GM19043 (cell line): ENCODE measurements at regions not wholly inside any gene's neighbourhood (a gene's known extent, or its start where the extent isn't known, plus 50 kb on each side); places are given as distances from the start of the nearest gene placed in this dataset.
"Not testable (repeated sequence)": the region's sequence is repeated elsewhere in the genome, so short reads cannot be mapped to it uniquely, and the experiment has no call there.

ENCODE experiments used
- ATAC-seq: cut with Tn5 transposase; IDR thresholded peaks from one replicate; pipeline ENCODE4 v1.9.1; 2021; ENCODE audit warnings: low read depth; ENCODE audit not compliant: unreplicated experiment

DNA sequence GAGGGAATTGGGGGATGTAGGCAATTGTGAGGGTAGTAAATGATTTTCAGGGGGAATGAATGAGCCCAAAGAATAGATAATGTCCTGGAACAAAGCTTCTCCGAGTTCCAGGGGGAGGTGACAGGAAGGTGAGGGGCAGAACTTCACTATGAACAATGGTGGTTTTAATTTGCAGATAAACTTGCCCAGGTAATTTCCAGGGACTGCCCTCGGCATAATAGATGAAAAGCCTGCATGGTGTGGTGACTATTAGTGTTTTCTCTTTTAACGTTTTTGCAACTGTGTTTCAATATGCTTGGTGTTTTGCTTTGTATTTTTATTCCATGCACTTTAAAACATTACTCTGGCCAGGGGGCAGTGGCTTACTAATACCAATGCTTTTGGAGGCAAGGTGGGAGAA is 325.2 kb upstream of the RGS6 start:
- ATAC-seq: no peak

DNA sequence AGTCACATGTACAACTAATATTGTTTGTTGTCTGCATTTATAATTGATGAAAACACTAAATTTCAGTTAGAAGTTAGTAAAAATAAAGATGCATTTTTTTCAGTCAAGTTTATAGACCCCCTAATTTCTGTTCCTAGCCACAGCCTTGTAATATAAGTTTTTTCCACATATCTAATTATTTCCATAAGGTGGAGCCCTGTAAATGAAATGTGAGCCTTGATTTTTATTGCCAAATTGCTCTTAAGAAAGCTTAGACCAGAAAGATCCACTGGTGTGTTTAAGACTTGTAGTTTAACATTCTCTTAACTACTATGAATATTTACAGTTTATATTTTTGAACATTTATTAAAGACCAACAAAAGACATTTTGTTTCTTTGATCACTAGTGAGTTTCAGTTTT is 322.1 kb upstream of the RGS6 start:
- ATAC-seq: no peak

DNA sequence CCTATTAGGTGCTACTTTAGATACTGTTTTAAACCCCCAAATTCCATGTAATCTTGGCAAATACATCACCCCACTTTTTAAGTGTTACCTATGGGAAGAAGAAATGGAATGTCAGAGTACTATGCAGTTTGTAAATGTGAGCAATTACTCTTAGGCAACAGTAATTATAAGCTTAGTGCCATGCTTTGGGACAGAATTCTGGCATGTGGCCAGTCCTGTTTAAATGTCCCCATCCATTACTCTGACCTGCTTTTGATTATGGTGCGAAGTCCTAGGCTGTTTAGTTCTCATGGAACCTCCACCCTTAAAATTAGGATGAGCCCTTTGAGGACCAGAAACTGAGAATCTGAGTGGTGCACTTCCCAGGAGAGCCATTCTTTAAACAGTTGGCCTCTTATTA is 321.4 kb upstream of the RGS6 start:
- no peak for ATAC-seq

DNA sequence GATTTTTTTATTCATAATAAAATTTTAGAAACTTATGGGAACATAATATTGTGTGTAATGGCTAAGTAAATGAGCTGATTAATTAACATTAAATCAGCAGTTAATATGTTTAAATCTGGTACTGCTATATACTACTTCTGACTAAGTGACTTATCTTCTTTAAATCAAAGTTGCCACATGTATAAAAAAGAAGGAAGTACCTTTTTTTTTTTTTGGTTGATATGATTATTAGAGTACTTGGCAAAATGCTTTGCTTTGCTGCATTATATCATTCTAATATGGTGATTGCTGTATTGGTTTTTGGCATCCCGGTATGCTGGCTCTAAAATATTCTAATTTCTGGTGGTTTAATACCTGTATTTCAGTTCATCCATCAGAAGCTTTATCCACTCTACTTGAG is 319.1 kb upstream of the RGS6 start:
- no peak for ATAC-seq

DNA sequence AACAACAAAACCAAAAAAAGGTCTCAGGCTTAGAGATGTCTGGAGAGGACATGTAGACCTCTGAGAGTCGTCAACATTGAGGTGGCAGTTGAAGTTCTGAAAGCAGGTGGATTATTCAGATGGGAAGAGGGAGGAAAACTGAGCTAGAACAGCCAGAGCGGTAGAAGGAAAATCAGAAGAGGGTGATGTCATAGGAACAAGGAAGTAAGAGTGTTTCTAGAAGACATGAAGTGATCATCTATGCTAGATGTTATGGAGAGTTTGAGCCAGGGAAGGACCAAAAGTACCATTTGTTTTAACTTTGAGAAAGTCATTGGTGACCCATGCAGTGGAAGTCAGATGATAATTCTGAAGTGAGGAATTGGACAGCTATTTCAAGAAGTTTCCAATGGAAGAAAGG is 316.2 kb upstream of the RGS6 start:
- no peak for ATAC-seq

DNA sequence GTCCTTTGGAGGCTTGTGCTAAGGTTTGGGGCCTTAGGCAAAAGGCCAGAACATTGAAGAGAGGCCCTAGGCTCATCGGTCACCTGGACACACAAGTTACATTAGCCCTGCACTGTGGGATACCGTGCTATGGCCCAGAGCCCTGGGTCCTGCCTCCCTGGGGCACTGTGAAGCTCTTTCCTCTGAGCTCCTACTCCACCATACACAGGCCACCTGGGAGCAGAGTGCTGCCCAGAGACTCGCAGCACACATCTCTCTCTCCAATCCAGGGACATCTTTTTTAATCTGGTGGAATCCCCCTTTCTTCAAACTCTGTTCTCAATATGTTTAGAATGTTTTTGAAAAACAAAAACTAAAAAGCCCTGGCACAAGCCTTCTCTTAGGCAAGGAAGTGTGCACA is 314.2 kb upstream of the RGS6 start:
- no peak for ATAC-seq

DNA sequence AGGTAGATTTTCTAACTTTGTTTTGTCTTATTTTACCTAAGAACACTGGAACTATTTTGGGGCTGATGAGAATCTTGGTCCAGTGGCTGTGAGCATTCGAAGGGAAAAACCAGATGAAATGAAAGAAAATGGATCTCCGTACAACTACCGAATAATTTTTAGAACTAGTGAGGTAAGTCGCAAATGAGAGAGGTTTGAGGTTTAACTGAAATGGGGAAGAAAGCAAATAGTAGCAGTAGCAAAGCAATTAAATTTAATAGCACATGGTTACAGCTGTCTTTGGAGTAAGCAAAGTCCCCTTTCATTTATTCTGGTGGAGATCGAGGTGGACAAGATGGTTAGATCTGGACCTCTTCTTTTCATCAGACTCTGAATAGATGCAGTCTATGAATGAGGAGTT is 313.5 kb upstream of the RGS6 start:
- ATAC-seq: no peak

DNA sequence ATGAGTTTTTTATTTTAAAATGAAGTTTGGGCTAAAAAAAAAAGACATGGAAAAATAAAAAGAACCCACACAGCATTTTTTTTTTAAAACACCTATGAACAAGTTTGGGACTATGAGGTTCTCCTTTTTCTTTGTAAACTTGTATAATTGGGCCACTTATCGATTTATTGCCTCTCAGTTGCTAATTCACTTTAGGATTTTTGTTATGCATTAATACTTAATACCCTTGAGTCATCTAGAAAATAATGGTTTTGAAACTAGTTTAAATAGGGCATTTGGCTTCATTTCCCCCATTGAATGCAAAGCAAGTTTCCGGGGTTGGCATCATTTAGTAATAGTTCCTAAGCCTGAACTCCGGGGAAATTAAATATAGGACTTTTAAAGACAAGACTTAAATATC is 312.8 kb upstream of the RGS6 start:
- no peak for ATAC-seq

DNA sequence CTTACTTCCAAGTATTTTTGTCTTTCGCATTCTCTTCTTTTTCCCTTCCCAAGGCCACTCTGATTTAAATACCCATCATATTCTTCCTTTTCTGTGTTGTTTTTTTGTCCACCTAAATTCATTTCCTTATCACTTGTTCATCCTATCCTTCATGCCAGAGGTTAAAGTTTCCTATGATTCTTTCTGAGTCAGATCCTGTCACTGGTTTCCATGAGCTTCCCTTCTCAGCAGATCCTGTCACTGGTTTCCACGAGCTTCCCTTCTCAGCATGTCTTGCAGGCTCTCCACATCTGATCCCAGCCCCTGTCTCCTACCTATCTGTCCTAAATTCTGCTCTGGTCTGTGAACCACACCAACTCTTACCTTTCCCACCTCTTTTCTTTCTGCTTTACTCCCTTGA is 311.8 kb upstream of the RGS6 start:
- no peak for ATAC-seq

DNA sequence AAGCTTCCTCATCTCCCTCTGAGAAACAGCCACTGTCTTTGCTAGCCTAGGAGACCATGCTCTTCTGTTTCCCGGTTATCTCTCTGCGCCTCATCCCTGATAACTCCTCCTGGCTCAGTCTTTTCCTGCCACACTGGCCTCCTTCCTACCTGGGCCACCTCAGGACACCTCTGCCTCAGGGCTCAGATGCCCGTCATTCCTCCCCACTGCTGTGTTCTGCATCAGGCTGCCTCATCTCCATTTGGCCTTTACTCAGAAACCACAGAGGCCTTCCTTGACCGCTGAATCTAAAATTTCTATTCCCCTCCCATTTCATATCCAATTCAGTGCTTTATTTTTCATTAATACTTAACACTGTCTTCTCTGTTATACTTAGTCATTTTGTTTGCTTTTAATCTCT is 311.0 kb upstream of the RGS6 start:
- no peak for ATAC-seq

DNA sequence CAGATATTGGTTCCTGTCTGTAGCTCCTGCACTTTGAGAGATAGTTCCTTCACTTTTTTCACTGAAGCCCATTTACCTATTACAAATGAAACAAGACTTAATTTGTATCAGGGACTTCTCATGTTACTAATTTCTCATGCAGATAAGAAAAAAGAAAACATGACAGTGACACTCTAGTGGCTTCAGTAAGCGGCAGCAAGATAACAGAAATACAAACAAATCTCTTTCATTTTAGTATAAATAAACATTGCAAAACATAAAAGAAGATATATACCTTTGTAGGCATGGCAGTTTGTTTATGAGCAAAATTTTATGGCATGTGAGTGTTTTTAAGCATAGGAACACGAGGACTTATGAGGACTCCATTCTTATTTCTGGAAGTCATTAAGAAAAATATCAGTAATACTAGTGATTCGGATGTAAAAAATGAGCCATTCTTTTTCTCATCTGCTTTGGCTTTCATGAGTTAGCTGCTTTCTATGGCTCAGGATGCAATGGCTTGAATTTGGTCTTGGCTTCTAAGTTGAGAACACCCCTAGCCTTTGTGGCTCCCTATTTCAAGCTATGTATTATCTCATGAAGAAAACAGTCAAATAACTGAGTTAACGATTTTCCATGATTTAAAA is 310.1 kb upstream of the RGS6 start:
- no peak for ATAC-seq

DNA sequence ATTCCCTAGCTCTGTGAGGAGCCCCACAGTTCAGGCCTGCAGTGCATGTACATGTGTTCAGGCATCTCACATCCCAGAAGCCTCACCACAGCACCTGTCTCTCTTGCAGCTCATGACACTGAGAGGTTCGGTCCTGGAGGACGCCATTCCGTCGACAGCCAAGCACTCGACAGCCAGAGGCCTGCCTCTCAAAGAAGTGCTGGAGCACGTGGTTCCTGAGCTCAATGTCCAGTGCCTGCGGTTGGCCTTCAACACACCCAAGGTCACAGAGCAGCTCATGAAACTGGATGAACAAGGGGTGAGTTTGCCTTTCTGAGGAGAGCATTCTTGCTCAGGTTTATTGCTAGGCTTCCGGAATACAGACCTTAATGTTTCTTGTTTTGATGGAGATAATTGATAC is 308.3 kb upstream of the RGS6 start:
- no peak for ATAC-seq

DNA sequence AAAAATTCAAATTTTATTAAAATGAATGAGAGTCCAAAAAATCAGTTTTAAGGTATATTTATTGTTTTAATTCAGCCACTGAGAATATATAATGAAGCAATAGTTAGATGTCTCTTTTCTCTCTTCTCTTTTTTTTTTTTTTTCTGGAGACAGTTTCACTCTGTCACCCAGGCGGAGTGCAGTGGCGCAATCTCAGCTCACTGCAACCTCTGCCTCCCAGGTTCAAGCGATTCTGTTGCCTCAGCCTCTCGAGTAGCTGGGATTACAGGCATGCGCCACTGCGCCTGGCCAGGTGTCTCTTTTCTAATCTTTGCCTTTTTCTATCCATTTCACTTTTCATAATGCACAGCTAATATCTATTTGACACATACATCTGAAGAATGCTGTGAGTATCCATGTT is 307.1 kb upstream of the RGS6 start:
- ATAC-seq: no peak

DNA sequence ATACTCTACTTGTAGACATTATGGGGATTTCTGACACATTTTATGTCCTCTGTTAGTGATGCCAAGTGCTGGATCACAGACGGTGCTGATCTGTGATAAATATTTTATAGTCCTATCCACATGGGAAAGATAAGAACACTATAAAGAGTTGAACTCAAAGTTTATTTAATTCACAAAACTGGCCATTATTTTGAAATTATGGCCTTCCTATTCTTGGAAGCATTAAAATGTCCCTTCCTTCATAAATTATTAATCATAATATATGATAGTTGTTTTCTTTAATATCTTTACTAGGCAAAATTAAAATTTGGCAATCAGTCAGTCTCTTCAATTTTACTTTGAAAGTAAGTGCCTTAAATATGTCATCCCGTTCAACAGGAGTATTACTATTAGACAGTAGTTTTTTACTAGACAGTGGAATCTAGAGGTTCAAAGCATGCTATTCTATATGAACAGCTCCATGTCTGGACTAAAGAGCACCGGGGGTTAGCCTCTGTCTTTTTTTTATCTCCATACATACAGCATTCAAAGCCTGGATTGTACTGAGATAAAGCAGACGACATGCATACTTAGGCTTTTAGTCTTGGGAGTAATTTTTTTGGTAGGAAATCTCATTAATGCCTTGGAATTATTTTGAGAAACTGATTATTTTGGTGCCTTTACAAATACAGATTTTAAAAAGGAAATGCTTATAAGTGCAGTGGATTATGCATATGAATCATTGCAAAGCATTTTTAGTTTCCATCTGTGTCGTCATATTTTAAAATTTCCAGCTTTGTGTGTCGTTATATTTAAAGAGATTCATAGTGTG is 306.1 kb upstream of the RGS6 start:
- ATAC-seq: no peak

DNA sequence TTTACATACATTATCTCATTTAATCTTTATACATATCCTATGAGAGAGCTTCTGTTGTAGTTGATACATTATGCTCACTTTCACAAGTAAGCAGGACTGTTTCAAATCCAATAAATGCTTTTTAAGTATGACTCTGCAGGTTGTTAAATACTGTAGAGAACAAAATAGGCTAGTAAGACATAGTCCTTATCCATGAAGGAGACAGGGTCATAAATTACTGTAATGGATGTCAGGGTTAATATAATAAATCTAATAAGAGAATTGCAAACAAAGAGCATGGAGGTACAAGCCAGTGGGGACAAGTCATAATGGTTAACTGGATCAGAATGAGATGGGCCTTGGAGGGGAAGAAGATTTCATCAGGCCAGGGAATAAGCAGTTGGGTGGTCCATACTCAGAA is 303.8 kb upstream of the RGS6 start:
- ATAC-seq: no peak

DNA sequence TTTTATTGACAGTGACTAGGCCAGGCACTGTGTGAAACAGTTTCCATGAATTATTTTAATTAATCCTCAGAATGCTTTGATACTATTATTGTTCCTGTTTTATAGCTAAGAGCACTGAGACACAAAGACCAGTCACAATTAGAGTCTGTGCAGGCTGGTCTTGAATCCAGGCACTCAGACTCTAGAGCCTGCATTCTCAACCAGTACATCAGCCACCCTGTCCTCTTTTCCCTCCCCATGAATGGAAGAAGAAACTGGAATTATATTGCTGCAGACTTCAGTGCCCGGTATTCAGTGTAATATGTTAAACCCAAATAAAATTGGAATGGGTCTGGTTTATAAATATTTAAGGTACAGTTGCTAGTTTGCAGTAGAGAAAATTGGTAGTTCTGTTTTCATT is 303.0 kb upstream of the RGS6 start:
- no peak for ATAC-seq

DNA sequence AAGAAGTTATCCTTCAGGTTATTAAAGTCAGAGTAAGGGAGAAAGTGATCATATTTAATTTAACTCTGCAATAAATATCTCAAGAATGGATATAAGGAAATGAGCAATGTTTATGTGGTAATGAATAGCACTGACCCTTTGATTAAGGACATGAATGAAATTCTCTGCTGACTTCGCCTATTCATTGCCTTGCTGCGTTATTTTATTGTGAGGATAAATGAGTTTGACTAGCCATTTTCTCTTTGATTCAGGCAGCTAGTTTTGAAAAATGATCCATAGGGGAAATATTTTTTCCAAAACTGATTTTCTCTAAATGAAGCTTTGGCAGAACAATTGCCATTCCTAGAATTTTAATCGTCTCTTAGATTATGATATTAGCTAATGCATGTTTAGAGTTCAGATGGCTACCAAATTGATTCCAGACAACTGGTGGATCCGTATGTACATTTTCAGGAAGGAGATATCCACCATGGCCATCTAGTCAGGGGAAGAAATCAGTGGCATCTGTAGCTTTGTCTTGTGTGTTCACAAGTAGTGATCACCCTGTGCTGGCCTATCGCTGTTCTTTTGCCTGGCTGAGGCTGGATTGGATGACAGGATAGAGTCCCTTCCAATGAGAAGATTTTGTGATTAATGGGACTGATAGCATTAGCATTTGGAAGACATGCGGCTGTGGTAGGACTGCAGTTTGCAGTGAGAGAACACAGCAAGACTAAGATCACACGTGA is 302.3 kb upstream of the RGS6 start:
- no peak for ATAC-seq

DNA sequence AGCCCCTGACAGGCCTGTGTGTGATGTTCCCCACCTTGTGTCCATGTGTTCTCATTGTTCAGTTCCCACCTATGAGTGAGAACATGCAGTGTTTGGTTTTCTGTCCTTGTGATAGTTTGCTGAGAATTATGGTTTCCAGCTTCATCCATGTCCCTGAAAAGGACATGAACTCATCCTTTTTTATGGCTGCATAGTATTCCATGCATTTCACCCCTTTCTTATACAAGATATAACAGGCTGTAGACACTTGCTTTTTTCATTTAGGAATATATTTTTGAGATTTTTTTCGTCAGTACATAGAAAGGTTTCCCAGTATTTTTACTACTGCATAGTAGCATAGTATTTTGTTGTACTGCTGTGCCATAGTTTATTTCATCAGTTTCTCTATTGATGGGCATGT is 301.2 kb upstream of the RGS6 start:
- not testable (repeated sequence) for ATAC-seq

DNA sequence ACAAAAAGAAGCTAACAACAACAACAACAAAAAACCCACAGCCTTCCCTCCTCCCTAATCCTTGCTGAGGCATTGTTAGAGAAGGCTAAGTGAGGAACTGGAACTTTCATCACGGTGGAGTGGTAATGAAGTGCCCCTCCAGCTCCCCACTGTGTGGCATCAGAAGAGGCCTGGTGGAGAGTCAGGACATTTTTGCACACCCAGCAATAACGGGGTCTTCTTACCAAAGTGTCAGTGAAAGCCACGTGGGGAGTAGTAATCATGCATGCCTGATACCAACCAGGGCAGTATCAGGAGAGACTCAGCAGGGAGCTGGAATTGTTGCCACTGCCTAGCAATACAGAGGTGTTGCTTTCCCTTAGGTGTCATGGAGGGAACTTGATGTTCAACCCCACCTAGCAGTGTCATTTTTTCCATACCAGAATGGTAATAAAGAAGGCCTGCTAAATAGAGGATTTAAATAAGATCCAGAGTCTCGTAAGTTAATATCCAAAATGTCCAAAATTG is 299.7 kb upstream of the RGS6 start:
- ATAC-seq: no peak

DNA sequence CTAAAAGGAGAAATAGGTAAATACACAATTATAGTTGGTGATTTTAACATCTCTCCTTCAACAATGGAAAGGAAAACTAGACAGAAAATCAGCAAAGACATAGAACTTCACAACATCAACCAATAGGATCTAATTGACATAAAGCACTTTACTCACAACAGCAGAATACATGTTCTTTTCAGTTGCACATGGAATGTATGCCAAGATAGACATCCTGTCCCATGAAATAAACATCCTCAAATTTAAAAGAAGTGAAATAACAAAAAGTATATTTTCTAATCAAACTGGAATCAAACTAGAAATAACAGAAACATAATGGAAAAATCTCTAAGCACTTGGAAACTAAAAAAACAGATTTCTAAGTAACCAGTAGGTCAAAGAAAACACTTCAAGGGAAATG is 296.2 kb upstream of the RGS6 start:
- no peak for ATAC-seq

DNA sequence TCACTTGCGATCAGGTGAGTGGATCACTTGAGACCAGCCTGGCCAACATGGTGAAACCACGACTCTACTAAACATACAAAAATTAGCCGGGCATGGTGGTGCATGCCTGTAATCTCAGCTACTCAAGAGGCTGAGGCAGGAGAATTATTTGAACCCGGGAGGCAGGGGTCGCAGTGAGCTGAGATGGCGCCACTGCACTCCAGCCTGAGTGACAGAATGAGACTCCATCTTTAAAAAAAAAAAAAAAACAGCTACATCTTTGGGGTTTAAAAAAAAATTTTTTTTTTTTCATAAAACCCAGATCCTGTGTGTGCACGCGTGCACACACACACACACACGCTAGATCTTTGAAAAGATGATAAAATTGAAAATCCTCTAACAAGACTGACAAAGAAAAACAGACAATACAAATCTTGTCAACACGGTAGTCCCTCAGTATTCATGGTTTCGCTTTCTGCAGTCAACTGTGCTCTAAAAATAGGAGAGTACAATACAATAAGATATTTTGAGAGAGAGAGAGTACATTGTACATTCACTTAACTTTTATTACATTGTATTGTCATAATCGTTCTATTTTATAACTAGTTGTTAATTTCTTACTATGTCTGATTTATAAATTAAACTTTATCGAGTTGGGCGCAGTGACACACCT is 295.3 kb upstream of the RGS6 start:
- ATAC-seq: no peak
